ENCODE measurements at regions not wholly inside any gene's neighbourhood (a gene's known extent, or its start where the extent isn't known, plus 50 kb on each side); places are given as distances from the start of the nearest gene placed in this dataset.

DNA sequence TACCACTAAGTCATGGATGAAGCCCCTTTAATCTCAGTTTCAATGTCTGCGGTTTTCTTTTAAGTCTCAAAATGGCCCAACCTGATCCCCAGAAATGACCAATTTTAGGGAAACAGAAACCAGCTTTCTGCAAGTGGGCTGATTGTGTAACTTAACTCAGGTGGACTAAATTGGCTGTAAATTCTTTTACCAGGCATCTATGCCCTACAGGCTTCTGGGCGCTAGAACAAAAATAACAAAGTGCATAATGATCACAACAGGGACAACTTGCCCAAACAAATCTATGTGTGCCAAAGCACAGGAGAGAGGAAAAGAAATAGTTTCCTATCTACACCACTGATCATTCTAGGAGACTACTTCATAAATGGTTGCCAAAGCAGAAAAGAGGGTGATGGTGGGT, 112.3 kb upstream of the SETBP1 start:
- DNase-seq (ENCODE audit: low spot score), result no peak
- Histone ChIP-seq H3K4me3 (ENCODE audit: low read depth, low read length, poor library complexity, severe bottlenecking) (no peak overlapping the region), H3K9me3 (ENCODE audit: low read depth, low read length, poor library complexity, severe bottlenecking) (no peaks in the 10 kb centered on the region), H3K36me3 (ENCODE audit: insufficient read depth, low read length, poor library complexity, severe bottlenecking) (no peaks in the 10 kb centered on the region), H3K27me3 (replicated peaks; ENCODE audit: insufficient read depth, low read depth, low read length, poor library complexity) (no peaks in the 10 kb centered on the region), H3K4me1 (ENCODE audit: insufficient read depth, low read length, poor library complexity, severe bottlenecking) (no peaks in the 10 kb centered on the region), H3K27ac (ENCODE audit: low read depth, low read length, poor library complexity, severe bottlenecking) (no peak overlapping the region)
- no TSS peak for BruUV-seq (replicated peaks)
- ChIA-PET CTCF (no interaction called here), POLR2A (ENCODE audit: low non-redundant PET) (no interaction called here)
- intact Hi-C loops (cut with micrococcal nuclease; ENCODE audit: unreplicated experiment), result no loop called here
- TF ChIP-seq, protein P1, sequence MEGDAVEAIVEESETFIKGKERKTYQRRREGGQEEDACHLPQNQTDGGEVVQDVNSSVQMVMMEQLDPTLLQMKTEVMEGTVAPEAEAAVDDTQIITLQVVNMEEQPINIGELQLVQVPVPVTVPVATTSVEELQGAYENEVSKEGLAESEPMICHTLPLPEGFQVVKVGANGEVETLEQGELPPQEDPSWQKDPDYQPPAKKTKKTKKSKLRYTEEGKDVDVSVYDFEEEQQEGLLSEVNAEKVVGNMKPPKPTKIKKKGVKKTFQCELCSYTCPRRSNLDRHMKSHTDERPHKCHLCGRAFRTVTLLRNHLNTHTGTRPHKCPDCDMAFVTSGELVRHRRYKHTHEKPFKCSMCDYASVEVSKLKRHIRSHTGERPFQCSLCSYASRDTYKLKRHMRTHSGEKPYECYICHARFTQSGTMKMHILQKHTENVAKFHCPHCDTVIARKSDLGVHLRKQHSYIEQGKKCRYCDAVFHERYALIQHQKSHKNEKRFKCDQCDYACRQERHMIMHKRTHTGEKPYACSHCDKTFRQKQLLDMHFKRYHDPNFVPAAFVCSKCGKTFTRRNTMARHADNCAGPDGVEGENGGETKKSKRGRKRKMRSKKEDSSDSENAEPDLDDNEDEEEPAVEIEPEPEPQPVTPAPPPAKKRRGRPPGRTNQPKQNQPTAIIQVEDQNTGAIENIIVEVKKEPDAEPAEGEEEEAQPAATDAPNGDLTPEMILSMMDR (conservative IDR thresholded peaks at IDR 0.05; ENCODE audit: low read depth, low read length), result no peak
- TF ChIP-seq EZH2 (IDR thresholded peaks at IDR 0.05; ENCODE audit: borderline replicate concordance, low read depth, low read length, poor library complexity, severe bottlenecking), result no peak

- H3K4me1 ChIP-seq (ENCODE audit: insufficient read depth, low read length, poor library complexity, severe bottlenecking), result no peaks in the 10 kb centered on the region
- H3K27ac ChIP-seq (ENCODE audit: low read depth, low read length, poor library complexity, severe bottlenecking), result no peak overlapping the region
- ChIA-PET CTCF (no interaction called here), POLR2A (ENCODE audit: low non-redundant PET) (no interaction called here)
- no TSS peak for BruUV-seq (replicated peaks)
- no peaks in the 10 kb centered on the region for H3K36me3 ChIP-seq (ENCODE audit: insufficient read depth, low read length, poor library complexity, severe bottlenecking)
- TF ChIP-seq EZH2 (IDR thresholded peaks at IDR 0.05; ENCODE audit: borderline replicate concordance, low read depth, low read length, poor library complexity, severe bottlenecking), result no peak
- TF ChIP-seq, protein P1 (conservative IDR thresholded peaks at IDR 0.05; ENCODE audit: low read depth, low read length), result no peak
- H3K9me3 ChIP-seq (ENCODE audit: low read depth, low read length, poor library complexity, severe bottlenecking), result no peaks in the 10 kb centered on the region
- no peak overlapping the region for H3K4me3 ChIP-seq (ENCODE audit: low read depth, low read length, poor library complexity, severe bottlenecking)
- no peaks in the 10 kb centered on the region for H3K27me3 ChIP-seq (replicated peaks; ENCODE audit: insufficient read depth, low read depth, low read length, poor library complexity)
- no peak for DNase-seq (ENCODE audit: low spot score)
- intact Hi-C loops (cut with micrococcal nuclease; ENCODE audit: unreplicated experiment), result no loop called here
Measured at GRCh38 chr18:44568986-44569385, 111.7 kb upstream of the SETBP1 start.

GRCh38 chr18:44569391-44570055, 111.2 kb upstream of the SETBP1 start:
- ChIA-PET POLR2A (ENCODE audit: low non-redundant PET) (no interaction called here), CTCF (no interaction called here)
- no TSS peak for BruUV-seq (replicated peaks)
- DNase-seq (ENCODE audit: low spot score), result no peak
- H3K36me3 ChIP-seq (ENCODE audit: insufficient read depth, low read length, poor library complexity, severe bottlenecking), result no peaks in the 10 kb centered on the region
- H3K27me3 ChIP-seq (replicated peaks; ENCODE audit: insufficient read depth, low read depth, low read length, poor library complexity), result no peaks in the 10 kb centered on the region
- no peaks in the 10 kb centered on the region for H3K4me1 ChIP-seq (ENCODE audit: insufficient read depth, low read length, poor library complexity, severe bottlenecking)
- H3K27ac ChIP-seq (ENCODE audit: low read depth, low read length, poor library complexity, severe bottlenecking), result no peak overlapping the region
- H3K4me3 ChIP-seq (ENCODE audit: low read depth, low read length, poor library complexity, severe bottlenecking), result no peak overlapping the region
- intact Hi-C loops (cut with micrococcal nuclease; ENCODE audit: unreplicated experiment), result no loop called here
- TF ChIP-seq EZH2 (IDR thresholded peaks at IDR 0.05; ENCODE audit: borderline replicate concordance, low read depth, low read length, poor library complexity, severe bottlenecking), result no peak
- TF ChIP-seq, protein P1 (conservative IDR thresholded peaks at IDR 0.05; ENCODE audit: low read depth, low read length), result no peak
- no peaks in the 10 kb centered on the region for H3K9me3 ChIP-seq (ENCODE audit: low read depth, low read length, poor library complexity, severe bottlenecking)

All from A673 (cell line).